ENCODE measurements at regions not wholly inside any gene's neighbourhood (a gene's known extent, or its start where the extent isn't known, plus 50 kb on each side); places are given as distances from the start of the nearest gene placed in this dataset.
A peak's percentile ranks its signal among the peaks of the same experiment; 100 is the strongest.

DNA sequence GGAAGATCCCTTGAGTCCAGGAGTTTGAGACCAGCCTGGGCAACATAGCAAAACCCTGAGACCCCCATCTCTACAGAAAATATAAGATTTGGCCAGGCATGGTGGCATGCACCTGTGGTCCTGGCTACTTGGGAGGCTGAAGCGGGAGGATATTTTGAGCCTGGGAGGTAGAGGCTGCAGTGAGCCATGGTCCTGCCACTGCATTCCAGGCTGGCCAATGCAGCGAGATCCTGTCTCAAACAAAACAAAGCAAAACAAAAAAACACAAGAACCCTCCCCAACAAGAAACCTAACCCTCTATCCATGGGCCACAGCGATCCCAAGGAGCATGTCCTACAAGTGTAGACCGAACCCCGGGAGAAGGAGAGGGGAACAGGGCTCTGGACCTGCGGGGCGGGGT lies 133.3 kb downstream of the MGAT5B start:
- DNase-seq, result no peak

- peak; percentile 93 for DNase-seq
Measured at GRCh38 chr17:77002103-77003045, 134.2 kb downstream of the MGAT5B start.

DNA sequence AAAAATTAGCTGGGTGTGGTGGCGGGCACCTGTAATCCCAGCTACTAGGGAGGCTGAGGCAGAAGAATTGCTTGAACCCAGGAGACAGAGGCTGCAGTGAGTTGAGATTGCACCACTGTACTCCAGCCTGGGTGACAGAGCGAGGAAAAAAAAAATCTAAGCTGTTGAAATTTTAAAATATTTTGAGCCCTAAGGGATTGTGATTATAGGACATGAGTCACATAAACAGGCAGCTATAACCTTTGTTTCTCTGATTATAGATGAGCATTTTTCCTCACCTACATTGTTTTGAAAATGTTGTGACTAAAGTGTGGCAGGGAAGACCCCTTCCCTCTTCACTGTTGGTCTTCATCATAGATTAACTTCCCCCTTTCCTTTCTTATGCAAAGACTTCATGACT lies 135.5 kb downstream of the MGAT5B start:
- no peak for DNase-seq

GRCh38 chr17:77006971-77007649 lies 133.7 kb upstream of the SEC14L1 start:
- no peak for DNase-seq

GRCh38 chr17:77009877-77010276 lies 130.9 kb upstream of the SEC14L1 start:
- DNase-seq, result no peak

DNA sequence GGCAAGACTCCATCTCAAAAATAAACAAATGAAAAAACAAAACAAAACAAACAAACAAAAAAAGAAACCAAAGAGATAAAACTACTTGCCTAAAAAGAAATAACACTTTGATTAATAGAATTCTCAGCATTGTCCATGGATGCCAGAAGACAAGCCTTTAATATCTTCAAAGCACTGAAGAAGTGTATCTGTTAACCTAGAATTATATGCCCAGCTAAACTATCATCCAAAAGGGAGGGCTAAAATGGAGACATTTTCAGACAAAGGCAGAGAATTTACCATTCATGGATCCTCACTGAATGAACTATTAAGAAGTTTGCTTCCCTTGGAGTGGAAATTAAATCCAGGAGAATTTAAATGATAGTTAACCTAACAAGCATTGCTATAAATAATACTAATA lies 130.1 kb upstream of the SEC14L1 start:
- no peak for DNase-seq

- DNase-seq, result peak; percentile 26
Measured at GRCh38 chr17:77011173-77012011, 129.4 kb upstream of the SEC14L1 start.

DNA sequence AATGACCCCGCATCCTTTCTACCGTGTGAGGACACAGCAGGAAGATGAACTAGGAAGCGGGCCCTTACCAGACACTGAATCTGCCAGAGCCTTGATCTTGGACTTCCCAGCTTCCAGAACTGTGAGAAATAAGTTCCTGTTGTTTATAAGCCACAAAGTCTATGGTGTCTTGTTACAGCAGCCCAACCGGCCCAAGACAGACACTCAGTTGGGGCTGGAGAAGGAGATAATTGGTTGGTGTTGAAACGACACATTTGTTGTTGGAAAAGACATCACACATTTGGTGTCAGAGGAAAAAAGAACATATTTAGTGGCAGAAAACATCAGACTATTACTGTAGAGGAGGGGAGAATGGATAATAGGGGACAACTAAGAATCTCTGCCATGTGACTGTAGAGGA lies 122.3 kb upstream of the SEC14L1 start:
- DNase-seq, result no peak

- DNase-seq, result peak; percentile 38
Measured at GRCh38 chr17:77019893-77020379, 120.8 kb upstream of the SEC14L1 start.

DNA sequence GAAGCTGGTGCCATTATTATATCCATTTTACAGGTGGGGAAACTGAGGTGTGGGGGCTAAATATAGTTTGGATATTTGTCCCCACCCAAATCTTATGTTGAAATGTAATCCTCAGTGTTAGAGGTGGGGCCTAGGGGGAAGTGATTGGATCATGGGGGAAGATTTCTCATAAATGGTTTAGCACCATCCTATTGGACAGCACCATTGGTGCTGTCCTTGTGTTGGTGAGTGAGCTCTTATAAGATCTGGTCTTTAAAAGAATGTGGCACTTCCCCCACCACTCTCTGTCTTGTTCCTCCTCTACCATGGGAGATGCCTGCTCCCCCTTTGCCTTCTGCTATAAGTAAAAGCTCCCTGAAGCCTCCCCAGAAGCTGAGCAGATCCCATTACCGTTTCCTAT lies 119.8 kb upstream of the SEC14L1 start:
- no peak for DNase-seq

DNA sequence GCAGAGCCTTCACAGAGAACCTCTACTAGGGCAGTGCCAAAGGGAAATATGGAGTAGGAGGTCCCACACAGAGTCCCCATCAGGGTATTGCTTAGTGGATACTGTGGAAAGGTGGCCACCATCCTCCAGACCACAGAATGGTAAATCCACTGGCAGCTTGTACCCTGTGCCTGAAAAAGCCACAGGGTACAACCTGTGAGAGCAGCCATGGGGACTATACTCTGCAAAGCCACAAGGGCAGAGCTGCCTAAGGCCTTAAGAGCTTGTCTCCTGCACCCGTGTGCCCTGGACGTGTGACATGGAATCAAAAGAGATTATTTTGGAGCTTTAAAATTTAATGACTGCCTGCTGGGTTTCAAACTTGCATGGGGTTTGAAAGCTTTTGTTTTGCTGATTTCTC lies 118.0 kb upstream of the SEC14L1 start:
- no peak for DNase-seq

DNA sequence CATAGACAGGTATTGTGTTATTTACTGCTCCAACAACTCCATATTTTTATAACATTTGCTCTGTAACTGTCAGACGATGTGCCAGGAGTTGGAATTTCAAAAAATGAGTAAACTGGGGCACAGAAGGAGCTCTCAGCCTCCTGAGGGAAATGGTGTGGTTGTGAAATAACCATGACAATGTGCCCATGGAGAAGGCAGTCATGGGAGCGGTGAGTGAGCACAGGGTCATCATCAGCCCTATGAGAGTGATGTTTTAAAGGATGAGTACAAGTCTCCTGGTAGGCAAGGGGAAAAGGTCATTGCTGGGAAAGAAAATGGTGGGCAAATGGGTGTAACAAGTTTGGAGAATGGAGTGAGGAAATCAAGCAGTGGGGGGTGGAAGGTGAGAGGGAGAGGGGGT lies 115.0 kb upstream of the SEC14L1 start:
- DNase-seq, result no peak

DNA sequence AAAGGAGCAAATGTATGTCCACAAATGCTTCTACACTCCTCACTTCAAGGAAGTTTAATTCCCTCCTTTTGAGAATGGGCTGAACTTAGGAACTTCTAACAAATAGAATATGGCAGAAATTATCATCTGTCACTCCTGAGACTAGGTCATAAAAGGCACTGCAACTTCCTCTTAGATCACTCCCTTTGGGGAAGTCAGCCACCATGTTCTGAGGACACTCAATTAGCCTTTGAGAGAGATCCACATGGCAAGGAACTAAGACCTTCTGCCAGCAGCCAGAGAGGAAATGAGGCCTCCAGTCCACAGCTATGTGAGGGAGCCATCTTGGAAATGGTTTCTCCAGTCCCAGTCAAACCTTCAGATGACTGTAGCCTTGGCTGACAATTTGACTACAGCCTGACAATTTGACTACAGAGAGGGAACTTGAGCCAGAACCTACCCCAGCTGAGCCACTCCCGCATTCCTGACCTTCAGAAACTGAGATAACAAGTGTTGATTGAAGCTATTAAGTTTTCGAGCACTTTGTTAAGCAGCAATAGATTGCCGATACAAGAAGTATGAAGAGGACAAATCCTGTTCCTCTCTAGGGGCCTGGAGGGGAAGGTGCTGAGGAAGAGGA lies 113.4 kb upstream of the SEC14L1 start:
- no peak for DNase-seq

DNA sequence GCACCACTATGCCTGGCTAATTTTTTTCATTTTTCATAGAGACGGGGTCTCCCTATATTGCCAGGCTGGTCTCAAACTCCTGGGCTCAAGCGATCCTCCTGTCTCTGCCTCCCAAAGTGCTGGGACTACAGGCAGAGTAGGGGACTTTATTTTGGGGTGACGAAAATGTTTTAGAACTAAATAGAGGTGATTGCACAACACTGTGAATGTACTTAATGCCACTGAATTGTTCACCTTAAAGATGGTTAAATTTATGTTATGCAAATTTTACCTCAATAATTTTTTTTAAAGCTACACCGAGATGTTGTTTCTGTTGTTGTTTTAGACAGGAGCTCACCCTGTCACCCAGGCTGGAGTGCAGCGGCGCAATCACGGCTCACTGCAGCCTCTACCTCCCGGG lies 111.9 kb upstream of the SEC14L1 start:
- DNase-seq, result no peak

DNA sequence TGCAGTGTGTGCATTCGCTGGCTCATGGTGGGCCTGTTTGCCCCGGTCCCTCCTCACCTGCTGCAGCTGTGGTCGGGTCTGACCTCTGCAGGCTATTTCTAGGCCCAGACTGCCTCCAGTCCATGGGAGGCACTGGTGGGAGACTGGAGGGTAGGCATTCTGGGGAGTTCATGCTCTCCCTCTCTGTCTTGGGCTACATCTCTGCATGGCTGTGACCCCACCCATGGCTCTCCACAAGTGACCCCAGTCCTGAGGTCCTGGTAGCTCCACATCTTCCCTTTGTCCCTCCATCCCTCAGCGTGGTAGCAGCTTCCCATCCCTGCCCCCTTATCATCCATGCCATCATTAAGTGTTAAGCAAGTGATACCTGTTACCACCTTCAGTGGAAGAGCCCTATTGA lies 107.8 kb upstream of the SEC14L1 start:
- no peak for DNase-seq

GRCh38 chr17:77033892-77034404 lies 106.8 kb upstream of the SEC14L1 start:
- DNase-seq, result no peak

- no peak for DNase-seq
Measured at GRCh38 chr17:77034677-77035424, 105.9 kb upstream of the SEC14L1 start.

GRCh38 chr17:77035526-77035925 lies 105.2 kb upstream of the SEC14L1 start:
- no peak for DNase-seq

DNA sequence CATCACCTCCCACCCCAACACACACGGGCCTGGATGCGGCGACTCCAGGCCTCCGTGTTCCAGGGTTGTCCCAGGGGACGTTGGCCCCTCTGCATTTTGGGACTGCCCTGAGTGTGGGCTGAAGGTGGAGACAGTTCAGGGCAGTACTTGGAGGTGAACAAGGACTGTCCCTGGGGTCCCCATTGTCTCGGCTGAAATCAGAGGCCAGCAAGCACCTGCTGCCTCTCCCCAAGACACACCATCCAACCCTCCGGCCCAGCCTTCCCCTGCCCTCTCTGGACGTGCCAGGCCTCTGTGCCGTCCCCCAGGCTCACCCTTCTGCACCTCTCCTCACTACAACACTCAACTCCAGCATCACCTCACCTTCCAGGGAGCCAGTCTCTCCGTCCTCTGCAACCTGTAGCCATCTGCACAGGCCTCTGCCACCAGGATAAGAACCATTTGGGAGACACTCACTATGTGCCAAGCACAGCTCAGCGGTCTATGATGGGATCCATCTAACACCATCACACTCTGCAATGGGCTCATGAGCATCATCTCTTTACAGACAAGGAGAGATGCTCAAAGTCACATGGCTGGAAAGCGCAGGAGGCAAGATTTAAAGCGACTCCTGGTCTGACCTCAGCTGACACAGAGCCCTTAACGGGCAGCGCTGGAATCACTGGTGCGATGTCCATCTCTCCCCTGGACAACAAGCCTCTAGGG lies 104.5 kb upstream of the SEC14L1 start:
- DNase-seq, result no peak

DNA sequence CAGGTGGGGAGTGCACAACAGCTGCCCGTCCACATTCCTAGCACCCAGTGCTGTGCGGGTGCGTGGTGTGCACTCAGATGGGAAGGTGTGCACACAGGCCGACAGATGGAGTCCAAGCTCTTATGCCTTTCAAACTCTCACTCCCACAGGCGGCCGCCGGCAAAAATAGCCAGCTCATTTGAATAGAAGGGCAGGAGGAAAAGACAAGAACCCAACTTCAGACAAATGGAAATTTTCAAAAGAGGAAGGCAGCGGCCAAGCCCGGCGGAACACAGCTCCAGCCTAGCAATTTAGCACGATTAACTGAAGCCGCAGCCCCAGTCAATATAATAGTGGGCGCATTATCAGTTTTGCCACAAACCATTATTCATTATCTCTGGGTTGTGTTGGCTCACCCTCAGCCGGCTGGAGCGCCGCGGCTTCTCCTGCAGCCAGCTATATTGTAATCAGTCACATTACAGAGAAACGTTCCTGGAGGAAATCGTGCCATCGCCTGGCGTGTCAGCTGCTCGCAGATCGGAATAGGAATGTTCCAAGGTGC lies 103.9 kb upstream of the SEC14L1 start:
- no peak for DNase-seq

DNA sequence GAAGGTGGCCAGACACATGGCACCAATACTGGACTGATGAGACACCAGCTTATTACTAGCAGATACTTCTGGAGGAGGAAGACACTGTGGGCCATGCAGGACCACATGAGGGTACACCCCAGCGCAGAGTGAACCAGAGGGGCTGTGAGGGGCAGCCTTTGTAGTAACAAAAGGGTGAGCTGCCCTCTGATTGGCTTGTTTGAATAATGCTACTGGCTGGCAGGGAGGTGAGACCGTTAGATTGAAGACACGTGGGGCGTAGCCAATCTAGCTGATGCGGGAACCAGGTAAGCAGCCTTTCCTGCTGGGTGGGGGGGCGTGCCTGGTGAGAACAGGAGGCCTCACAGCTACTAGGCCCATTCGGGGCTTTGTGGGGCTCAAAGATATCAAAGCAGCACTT lies 102.8 kb upstream of the SEC14L1 start:
- DNase-seq, result no peak
